HG02759 (cell line): ENCODE measurements at regions not wholly inside any gene's neighbourhood (a gene's known extent, or its start where the extent isn't known, plus 50 kb on each side); places are given as distances from the start of the nearest gene placed in this dataset.
A peak's percentile ranks its signal among the peaks of the same experiment; 100 is the strongest.

Experiments used
- ATAC-seq: cut with Tn5 transposase; IDR thresholded peaks from one replicate; pipeline ENCODE4 v1.9.1; 2021; ENCODE audit warnings: mild to moderate bottlenecking, moderate library complexity; ENCODE audit not compliant: unreplicated experiment

- ATAC-seq: no peak
Measured at GRCh38 chr11:32200136-32200847, 109.4 kb downstream of the RCN1 start.

- ATAC-seq: no peak
Measured at GRCh38 chr11:32204751-32205150, 113.9 kb downstream of the RCN1 start.

GRCh38 chr11:32210556-32210955, 119.7 kb downstream of the RCN1 start:
- no peak for ATAC-seq

- ATAC-seq: no peak
Measured at GRCh38 chr11:32213223-32213622, 122.3 kb downstream of the RCN1 start.

- ATAC-seq: no peak
Measured at GRCh38 chr11:32215157-32215556, 124.3 kb downstream of the RCN1 start.

- ATAC-seq: no peak
Measured at GRCh38 chr11:32216749-32217148, 125.9 kb downstream of the RCN1 start.

- no peak for ATAC-seq
Measured at GRCh38 chr11:32219320-32219719, 128.4 kb downstream of the RCN1 start.

GRCh38 chr11:32221476-32222032, 130.7 kb downstream of the RCN1 start:
- no peak for ATAC-seq

GRCh38 chr11:32224580-32224979, 133.7 kb downstream of the RCN1 start:
- no peak for ATAC-seq

- no peak for ATAC-seq
Measured at GRCh38 chr11:32225571-32226285, 134.9 kb downstream of the RCN1 start.

GRCh38 chr11:32226480-32226879, 135.6 kb downstream of the RCN1 start:
- ATAC-seq: no peak

GRCh38 chr11:32229576-32230240, 138.8 kb downstream of the RCN1 start:
- no peak for ATAC-seq

- ATAC-seq: peak; percentile 91
Measured at GRCh38 chr11:32231909-32232493, 141.1 kb downstream of the RCN1 start.

- ATAC-seq: no peak
Measured at GRCh38 chr11:32232516-32232915, 141.6 kb downstream of the RCN1 start.

- ATAC-seq: no peak
Measured at GRCh38 chr11:32233276-32233675, 142.4 kb downstream of the RCN1 start.

- no peak for ATAC-seq
Measured at GRCh38 chr11:32233928-32234327, 143.1 kb downstream of the RCN1 start.

- no peak for ATAC-seq
Measured at GRCh38 chr11:32244453-32244852, 153.6 kb downstream of the RCN1 start.

GRCh38 chr11:32253706-32254105, 162.8 kb downstream of the RCN1 start:
- no peak for ATAC-seq

GRCh38 chr11:32255841-32256240, 165.0 kb downstream of the RCN1 start:
- no peak for ATAC-seq

GRCh38 chr11:32256466-32256865, 165.6 kb downstream of the RCN1 start:
- ATAC-seq: no peak

- ATAC-seq: peak; percentile 93
Measured at GRCh38 chr11:32259641-32260081, 168.8 kb downstream of the RCN1 start.
